GM18519 (cell line): ENCODE measurements at regions not wholly inside any gene's neighbourhood (a gene's known extent, or its start where the extent isn't known, plus 50 kb on each side); places are given as distances from the start of the nearest gene placed in this dataset.

Source experiments
- ATAC-seq: cut with Tn5 transposase; IDR thresholded peaks from one replicate; pipeline ENCODE4 v1.9.1; 2021; ENCODE audit warnings: mild to moderate bottlenecking, moderate library complexity; ENCODE audit not compliant: unreplicated experiment, low FRiP score

- no peak for ATAC-seq
Measured at GRCh38 chr1:184267747-184268146, 119.1 kb upstream of the C1orf21 start.

DNA sequence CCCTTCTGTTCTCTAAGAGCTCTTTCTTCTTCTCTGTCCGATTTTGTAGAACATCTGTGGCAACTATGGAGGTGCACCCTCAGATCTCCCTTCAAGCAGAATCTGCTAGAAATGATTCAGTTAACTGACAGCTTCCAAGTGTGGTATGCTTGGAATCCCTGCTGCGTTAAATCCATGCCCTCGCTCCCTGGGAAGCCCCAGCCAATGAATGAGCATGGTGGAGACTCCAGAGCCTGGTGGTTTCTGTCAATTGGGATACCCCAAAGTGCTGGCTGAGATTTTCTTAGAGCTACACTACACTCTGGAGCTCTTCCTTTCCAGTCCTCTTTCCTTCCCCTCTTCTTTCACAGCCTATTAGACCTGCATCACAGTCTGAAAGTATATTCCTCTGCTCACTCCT is 116.3 kb upstream of the C1orf21 start:
- ATAC-seq: no peak

DNA sequence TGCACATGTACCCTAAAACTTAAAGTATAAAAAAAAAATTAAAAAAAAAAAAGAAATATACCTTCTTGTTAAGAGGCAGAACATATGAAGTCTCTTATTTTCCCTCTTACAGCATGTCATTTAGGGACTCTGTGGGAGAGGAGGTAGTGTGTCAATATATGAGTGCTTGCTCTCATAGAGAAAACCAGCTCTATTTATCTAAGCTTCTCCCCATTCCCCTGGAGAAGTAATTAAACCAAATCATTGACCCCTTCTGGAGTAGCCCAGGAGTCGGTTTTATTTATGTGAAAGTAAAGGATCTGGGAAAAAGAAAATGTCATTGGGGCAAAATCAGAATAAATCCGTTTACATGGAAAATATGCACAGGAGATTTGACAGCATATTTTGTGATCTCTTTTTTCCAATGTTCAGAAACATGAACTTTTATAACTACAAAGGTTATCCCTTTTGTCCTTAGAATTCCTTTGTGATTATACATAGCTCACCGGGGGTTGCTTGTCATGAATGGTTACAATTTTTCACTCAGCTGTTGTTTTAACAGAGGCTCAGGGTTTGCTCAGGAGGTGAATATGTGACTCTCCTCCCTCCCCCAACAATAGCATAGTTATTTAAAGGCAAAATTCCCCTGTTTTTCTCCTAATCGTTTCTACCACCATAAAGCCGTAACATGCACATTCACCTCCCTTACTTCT is 114.5 kb upstream of the C1orf21 start:
- ATAC-seq: no peak

GRCh38 chr1:184276416-184276815 is 110.4 kb upstream of the C1orf21 start:
- no peak for ATAC-seq

DNA sequence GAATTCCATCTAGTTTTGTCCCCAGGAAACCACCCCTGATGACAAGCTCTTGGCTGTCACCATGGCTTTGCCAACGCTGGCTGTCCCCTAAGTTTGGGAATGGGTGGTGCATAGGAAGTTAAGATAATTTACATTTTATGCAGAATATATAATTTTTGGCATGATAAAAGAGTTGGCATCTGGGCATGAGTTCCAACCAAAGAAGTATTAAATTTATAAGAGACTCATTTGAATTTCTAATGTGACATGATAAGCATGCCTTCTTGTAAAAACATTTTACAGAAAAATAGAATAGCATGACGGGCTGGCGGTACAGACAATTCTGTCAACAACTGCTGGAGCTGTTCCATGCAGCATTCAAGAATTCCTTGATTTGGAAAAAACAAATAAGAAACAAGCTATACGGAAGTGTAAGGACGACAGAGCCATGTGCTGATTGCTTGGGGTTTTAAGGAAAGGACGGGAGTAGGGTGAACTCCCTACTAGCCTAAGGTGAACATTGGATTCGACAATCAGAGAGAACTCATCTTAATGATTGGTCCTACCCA is 106.8 kb upstream of the C1orf21 start:
- no peak for ATAC-seq

DNA sequence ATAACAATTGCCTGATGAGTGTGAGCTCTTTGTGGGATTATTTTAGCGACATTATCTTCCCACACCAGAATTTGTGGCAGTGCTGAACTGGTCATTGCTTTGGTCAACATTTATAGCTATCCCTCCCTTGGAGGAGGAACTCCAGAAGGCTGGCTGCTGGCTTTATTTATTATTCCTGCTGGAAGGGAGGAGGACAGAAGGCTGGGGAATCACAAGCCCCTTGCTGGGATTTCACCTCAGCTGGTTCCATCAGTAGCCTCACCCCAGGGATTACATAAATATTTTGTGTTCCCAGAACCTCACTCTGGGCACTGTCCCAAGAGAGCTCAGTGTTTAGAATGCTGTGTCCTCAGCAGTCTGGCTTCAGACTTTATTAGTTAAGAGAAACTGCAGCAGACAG is 102.8 kb upstream of the C1orf21 start:
- ATAC-seq: no peak

DNA sequence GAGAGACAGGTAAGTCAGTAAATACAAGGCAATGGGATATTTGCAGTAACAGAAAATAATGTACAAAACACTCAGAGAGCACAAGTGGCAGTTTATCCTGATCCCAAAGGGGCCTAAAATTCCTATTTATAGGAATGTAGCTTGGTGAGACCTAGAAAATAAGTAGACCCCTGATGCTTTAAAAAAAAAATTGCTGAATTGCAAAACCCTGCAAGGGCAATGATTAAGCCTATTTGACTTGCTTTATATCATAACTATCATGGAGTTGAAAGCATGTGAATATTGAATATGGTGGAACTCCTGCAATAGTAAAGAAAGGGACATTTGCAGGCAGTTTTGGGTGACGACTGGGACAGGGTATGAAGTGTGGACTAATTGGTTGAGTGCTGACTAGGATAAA is 101.9 kb upstream of the C1orf21 start:
- no peak for ATAC-seq

DNA sequence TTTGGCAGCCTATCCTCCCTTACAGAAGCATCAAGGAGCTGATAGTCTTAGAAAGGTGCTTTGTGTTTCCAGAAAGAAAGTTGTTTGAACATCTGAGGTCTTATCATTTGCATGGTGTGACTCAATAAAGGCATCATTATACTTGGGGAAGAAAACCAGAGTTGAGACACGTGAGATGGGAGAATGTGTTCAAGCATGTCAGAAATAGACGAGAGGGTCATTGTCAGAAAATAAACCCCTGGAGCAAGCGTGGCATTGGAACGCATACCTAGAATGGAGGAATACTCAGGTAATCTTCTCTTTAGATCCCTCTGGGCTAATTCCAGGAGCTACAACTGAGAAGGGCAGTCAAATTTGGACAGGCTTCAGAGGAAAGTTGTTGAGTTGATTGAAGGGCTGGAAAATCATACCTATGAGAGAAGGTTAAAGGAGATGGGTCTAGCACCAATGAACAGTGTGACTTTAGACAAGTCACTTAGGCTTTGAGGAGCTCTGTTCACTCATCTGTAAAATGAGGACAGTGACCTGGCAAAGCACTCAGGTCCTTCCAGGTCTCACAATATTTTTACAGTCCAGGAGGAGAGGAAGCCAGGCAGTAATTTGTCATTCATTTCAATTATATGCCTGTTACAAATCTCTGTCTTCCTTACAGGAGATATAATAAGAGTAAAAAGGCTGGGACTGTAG is 101.3 kb upstream of the C1orf21 start:
- no peak for ATAC-seq

DNA sequence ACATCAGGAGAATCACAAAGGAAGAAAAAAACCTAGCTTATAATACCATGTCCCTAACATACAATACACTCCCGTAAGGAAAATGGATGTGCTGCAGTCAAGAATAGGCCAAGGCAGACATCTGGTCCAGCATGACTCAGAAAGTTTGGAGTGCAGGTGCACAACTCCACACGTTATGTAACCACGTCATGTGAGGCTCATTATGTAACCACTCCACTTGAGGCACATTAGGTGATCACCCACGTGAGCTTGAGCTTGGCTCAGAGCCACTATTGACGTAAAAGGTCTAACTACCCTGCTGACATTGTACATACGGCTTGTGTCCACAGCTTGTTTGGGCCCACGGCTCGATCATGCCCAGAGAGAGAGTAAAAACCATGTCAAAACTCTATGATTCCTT is 99.8 kb upstream of the C1orf21 start:
- ATAC-seq: no peak

DNA sequence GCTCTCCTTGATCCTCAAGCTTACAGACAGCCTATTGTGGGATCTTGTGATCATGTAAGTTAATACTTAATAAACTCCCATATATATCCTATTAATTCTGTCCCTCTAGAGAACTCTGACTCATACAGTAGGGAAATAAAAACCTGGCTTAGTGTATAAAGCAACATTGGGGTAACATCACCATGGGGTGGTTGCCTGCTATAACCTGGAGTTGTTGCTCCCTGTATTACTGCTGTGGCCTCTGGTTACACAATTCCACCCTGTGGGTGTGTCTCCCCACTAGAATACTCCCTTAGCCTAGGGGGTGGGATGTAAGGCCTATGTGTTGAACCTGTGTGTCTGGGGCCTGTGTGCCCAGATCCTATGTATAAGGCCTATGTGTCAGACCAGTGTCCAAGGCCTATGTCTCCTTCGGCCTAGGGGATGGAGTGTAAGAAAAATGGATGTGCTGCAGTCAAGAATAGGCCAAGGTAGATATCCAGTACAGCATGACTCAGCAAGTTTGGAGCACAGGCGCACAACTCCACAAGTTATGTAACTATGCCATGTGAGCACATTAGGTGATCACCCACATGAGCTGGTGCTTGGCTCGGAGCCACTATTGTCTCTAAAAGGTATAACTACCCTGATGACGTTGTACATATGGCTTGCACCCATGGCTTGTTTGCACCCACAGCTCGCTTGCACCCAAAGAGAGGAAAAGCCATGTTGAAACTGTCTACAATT is 96.8 kb upstream of the C1orf21 start:
- no peak for ATAC-seq

DNA sequence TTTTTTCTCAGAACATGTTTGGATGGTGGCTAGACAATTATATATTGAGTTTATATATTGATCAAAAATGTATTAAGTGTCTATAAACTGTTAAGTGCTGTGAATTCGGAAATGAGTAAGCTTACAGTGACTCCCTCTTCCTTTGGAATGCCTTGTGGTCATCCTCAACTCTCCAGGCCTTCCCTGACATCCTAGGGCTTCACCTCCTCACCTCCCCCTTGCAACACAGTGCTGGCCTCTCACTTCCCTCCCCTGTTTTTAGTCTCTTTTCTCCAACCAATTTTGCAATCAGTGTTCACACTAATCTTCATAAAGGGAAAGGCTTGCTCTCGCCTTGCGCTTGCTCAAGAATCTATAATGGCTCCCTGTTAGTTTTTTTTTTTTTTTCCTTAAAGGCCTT is 95.1 kb upstream of the C1orf21 start:
- ATAC-seq: no peak

- ATAC-seq: no peak
Measured at GRCh38 chr1:184292101-184292500, 94.7 kb upstream of the C1orf21 start.

GRCh38 chr1:184294101-184294500 is 92.7 kb upstream of the C1orf21 start:
- ATAC-seq: no peak

GRCh38 chr1:184296466-184297243 is 90.2 kb upstream of the C1orf21 start:
- ATAC-seq: no peak

DNA sequence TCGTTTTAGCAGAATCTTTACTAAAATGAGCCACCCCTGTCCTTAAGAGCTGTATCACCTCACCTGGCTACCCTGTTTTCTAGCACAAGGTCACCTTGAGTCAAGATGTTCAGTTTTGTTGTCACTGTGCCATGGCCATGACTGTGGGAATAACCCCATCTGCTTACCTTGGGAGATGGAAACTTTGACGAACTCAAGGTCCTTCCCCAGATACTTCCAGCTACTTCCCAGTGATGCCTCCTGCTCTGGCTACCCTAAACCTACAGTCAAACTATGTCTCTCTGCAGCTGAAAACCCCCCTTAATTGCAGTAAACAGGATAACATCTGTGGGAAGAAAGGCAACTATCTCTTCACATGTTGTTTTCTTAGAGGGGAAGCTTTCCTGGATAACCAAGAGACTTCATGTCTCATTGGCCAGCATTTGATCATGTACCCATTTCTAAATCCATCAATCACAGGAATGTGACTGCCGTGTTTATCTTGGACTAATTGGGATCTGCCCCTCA is 89.5 kb upstream of the C1orf21 start:
- no peak for ATAC-seq

GRCh38 chr1:184298440-184299405 is 88.1 kb upstream of the C1orf21 start:
- no peak for ATAC-seq

DNA sequence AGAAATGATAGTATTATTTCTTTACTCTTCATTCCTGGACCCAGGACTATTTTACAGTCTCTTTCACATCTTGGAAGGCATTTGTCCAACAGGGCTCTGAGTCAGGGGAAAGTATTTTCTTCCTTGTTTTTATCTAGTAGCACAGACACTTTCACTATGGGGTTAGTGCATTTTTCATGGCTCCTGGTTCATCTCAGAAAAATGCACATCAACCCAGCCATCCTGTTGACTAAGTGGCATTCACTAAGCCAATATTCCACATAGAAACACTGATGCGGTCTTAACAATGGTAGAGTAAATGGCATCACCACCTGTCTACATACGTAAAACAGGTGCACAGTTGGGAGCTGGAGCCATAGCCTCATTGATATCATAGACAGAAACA is 87.4 kb upstream of the C1orf21 start:
- no peak for ATAC-seq

DNA sequence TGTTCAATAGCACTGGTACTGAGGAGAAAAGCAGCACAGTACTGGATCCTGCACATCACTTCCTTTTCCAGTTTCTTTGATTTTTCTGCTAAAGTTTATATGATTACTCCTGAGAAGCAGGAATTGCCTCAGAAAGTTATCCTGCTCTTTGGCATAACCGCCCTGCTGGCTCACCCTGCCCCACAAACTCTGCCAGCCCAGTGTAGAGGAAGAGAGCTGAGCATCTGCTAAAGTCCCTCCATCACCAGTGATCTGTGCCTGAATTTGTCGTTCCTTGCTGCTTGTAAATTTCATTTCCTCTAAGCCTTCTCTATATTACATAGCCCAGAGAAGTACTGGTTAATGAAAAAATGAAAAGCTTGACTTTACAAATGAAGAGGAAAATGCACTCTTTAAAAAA is 87.0 kb upstream of the C1orf21 start:
- no peak for ATAC-seq

GRCh38 chr1:184300446-184300845 is 86.4 kb upstream of the C1orf21 start:
- no peak for ATAC-seq
